Stimulated activated naive B cell treated with anti-CD40 and anti-IgM and Interleukin-4, amounts not matched to agents 10 μg/mL and 1 μg/mL and 100 μg/mL, for 72 hours (primary cell): ENCODE measurements at regions not wholly inside any gene's neighbourhood (a gene's known extent, or its start where the extent isn't known, plus 50 kb on each side); places are given as distances from the start of the nearest gene placed in this dataset.

Experiments
- ATAC-seq, 2 donors: fragments of 150-1000 bp; cut with Tn5 transposase; replicated peaks; 2 replicates each; pipeline ENCODE4 v1.10.0; 2021; ENCODE audit warnings: moderate library complexity in 1 of 2
- DNase-seq: peaks from one replicate; pipeline ENCODE4 v3.0.0; 2021
- H3K27ac Mint-ChIP-seq: one replicate; pipeline ENCODE4 v1.8.0; 2022; ENCODE audit warnings: mild to moderate bottlenecking, mixed read lengths
- H3K27me3 Mint-ChIP-seq, 2 donors: one replicate each; pipeline ENCODE4 v1.8.0; 2022; ENCODE audit warnings: mixed read lengths in 2 of 2
- H3K36me3 Mint-ChIP-seq, 2 donors: one replicate each; pipeline ENCODE4 v1.8.0; 2022; ENCODE audit warnings: mixed read lengths in 2 of 2, mild to moderate bottlenecking in 1 of 2
- H3K4me1 Mint-ChIP-seq, 2 donors: one replicate each; pipeline ENCODE4 v1.8.0; 2022; ENCODE audit warnings: mixed read lengths in 2 of 2, mild to moderate bottlenecking in 1 of 2
- H3K4me3 Mint-ChIP-seq, 2 donors: one replicate each; pipeline ENCODE4 v1.8.0; 2022; ENCODE audit warnings: mild to moderate bottlenecking in 2 of 2, mixed read lengths in 2 of 2, moderate library complexity in 1 of 2
- H3K9me3 Mint-ChIP-seq, 2 donors: one replicate each; pipeline ENCODE4 v1.8.0; 2022; ENCODE audit warnings: mixed read lengths in 2 of 2, mild to moderate bottlenecking in 1 of 2

GRCh38 chr5:105684799-105685198, 1985.9 kb downstream of the EFNA5 start:
- no peak overlapping the region for H3K4me3 Mint-ChIP-seq
- no peak for DNase-seq
- H3K27me3 Mint-ChIP-seq: no peaks in the 10 kb centered on the region
- no peaks in the 10 kb centered on the region for H3K4me1 Mint-ChIP-seq
- H3K27ac Mint-ChIP-seq: no peak overlapping the region
- H3K36me3 Mint-ChIP-seq: no peaks in the 10 kb centered on the region
- no peak for ATAC-seq
- H3K9me3 Mint-ChIP-seq: peaks cover 0 to 1% of the 10 kb centered on the region in 2 donors

GRCh38 chr5:105680858-105681475, 1989.8 kb downstream of the EFNA5 start:
- Mint-ChIP-seq H3K27ac (no peak overlapping the region), H3K4me3 (no peak overlapping the region), H3K36me3 (no peaks in the 10 kb centered on the region), H3K27me3 (no peaks in the 10 kb centered on the region), H3K9me3 (peaks cover 0 to 1% of the 10 kb centered on the region in 2 donors), H3K4me1 (no peaks in the 10 kb centered on the region)
- ATAC-seq: no peak
- DNase-seq: no peak

- Mint-ChIP-seq H3K4me3 (no peak overlapping the region), H3K4me1 (no peaks in the 10 kb centered on the region), H3K27me3 (no peaks in the 10 kb centered on the region), H3K36me3 (no peaks in the 10 kb centered on the region), H3K9me3 (no peaks in the 10 kb centered on the region), H3K27ac (no peak overlapping the region)
- DNase-seq: no peak
- no peak for ATAC-seq
These were observed 1993.4 kb downstream of the EFNA5 start for GRCh38 chr5:105677291-105677690.

GRCh38 chr5:105670596-105670995, 2000.1 kb downstream of the EFNA5 start:
- H3K4me3 Mint-ChIP-seq: no peak overlapping the region
- ATAC-seq: no peak
- no peaks in the 10 kb centered on the region for H3K27me3 Mint-ChIP-seq
- H3K27ac Mint-ChIP-seq: no peak overlapping the region
- peaks cover 9 to 10% of the 10 kb centered on the region in 2 donors for H3K9me3 Mint-ChIP-seq
- H3K4me1 Mint-ChIP-seq: no peaks in the 10 kb centered on the region
- no peaks in the 10 kb centered on the region for H3K36me3 Mint-ChIP-seq
- DNase-seq: no peak

- Mint-ChIP-seq H3K27ac (no peak overlapping the region), H3K9me3 (peaks cover 4 to 7% of the 10 kb centered on the region in 2 donors), H3K4me3 (no peak overlapping the region), H3K36me3 (no peaks in the 10 kb centered on the region), H3K4me1 (no peaks in the 10 kb centered on the region), H3K27me3 (no peaks in the 10 kb centered on the region)
- DNase-seq: no peak
- no peak for ATAC-seq
These were observed 2007.1 kb downstream of the EFNA5 start for GRCh38 chr5:105663671-105664070.

GRCh38 chr5:105659396-105659795, 2011.3 kb downstream of the EFNA5 start:
- ATAC-seq (no peak), DNase-seq (no peak)
- H3K36me3 Mint-ChIP-seq: no peaks in the 10 kb centered on the region
- no peaks in the 10 kb centered on the region for H3K27me3 Mint-ChIP-seq
- no peak overlapping the region for H3K4me3 Mint-ChIP-seq
- no peaks in the 10 kb centered on the region for H3K9me3 Mint-ChIP-seq
- no peak overlapping the region for H3K27ac Mint-ChIP-seq
- no peaks in the 10 kb centered on the region for H3K4me1 Mint-ChIP-seq

- H3K4me3 Mint-ChIP-seq: no peak overlapping the region
- no peaks in the 10 kb centered on the region for H3K27me3 Mint-ChIP-seq
- peaks cover 9 to 11% of the 10 kb centered on the region in 2 donors for H3K9me3 Mint-ChIP-seq
- H3K27ac Mint-ChIP-seq: no peak overlapping the region
- no peaks in the 10 kb centered on the region for H3K36me3 Mint-ChIP-seq
- no peaks in the 10 kb centered on the region for H3K4me1 Mint-ChIP-seq
- DNase-seq (no peak), ATAC-seq (no peak)
These were observed 2030.4 kb downstream of the EFNA5 start for GRCh38 chr5:105640328-105640727.

- H3K4me3 Mint-ChIP-seq: no peak overlapping the region
- H3K27me3 Mint-ChIP-seq: no peaks in the 10 kb centered on the region
- H3K9me3 Mint-ChIP-seq: peaks cover 9 to 11% of the 10 kb centered on the region in 2 donors
- no peak for DNase-seq
- no peaks in the 10 kb centered on the region for H3K4me1 Mint-ChIP-seq
- no peak for ATAC-seq
- no peaks in the 10 kb centered on the region for H3K36me3 Mint-ChIP-seq
- no peak overlapping the region for H3K27ac Mint-ChIP-seq
These were observed 2031.2 kb downstream of the EFNA5 start for GRCh38 chr5:105639511-105639910.

- ATAC-seq: no peak
- DNase-seq: no peak
These were observed 2031.7 kb downstream of the EFNA5 start for GRCh38 chr5:105639068-105639467.

GRCh38 chr5:105638437-105638836, 2032.3 kb downstream of the EFNA5 start:
- no peaks in the 10 kb centered on the region for H3K27me3 Mint-ChIP-seq
- DNase-seq (no peak), ATAC-seq (no peak)
- no peak overlapping the region for H3K4me3 Mint-ChIP-seq
- no peaks in the 10 kb centered on the region for H3K4me1 Mint-ChIP-seq
- peaks cover 4 to 5% of the 10 kb centered on the region in 2 donors for H3K9me3 Mint-ChIP-seq
- no peak overlapping the region for H3K27ac Mint-ChIP-seq
- H3K36me3 Mint-ChIP-seq: no peaks in the 10 kb centered on the region

More at GRCh38 chr5:105639068-105639467, 2031.7 kb downstream of the EFNA5 start:
- Mint-ChIP-seq H3K36me3 (no peaks in the 10 kb centered on the region), H3K4me3 (no peak overlapping the region), H3K9me3 (peaks cover 7 to 8% of the 10 kb centered on the region in 2 donors), H3K4me1 (no peaks in the 10 kb centered on the region), H3K27ac (no peak overlapping the region), H3K27me3 (no peaks in the 10 kb centered on the region)

GRCh38 chr5:105632043-105632442, 2038.7 kb downstream of the EFNA5 start:
- Mint-ChIP-seq H3K4me3 (no peak overlapping the region), H3K4me1 (no peaks in the 10 kb centered on the region), H3K27ac (no peak overlapping the region), H3K27me3 (no peaks in the 10 kb centered on the region), H3K9me3 (peaks cover 5 to 6% of the 10 kb centered on the region in 2 donors), H3K36me3 (no peaks in the 10 kb centered on the region)
- ATAC-seq (no peak), DNase-seq (no peak)

GRCh38 chr5:105630803-105631202, 2039.9 kb downstream of the EFNA5 start:
- H3K27me3 Mint-ChIP-seq: no peaks in the 10 kb centered on the region
- H3K4me1 Mint-ChIP-seq: no peaks in the 10 kb centered on the region
- DNase-seq: no peak
- H3K36me3 Mint-ChIP-seq: no peaks in the 10 kb centered on the region
- H3K4me3 Mint-ChIP-seq: no peak overlapping the region
- ATAC-seq: no peak
- H3K9me3 Mint-ChIP-seq: peaks cover 2 to 5% of the 10 kb centered on the region in 2 donors
- H3K27ac Mint-ChIP-seq: no peak overlapping the region

GRCh38 chr5:105619725-105620124, 2051.0 kb downstream of the EFNA5 start:
- Mint-ChIP-seq H3K36me3 (no peaks in the 10 kb centered on the region), H3K4me1 (no peaks in the 10 kb centered on the region), H3K27ac (no peak overlapping the region), H3K9me3 (peaks cover 0 to 1% of the 10 kb centered on the region in 2 donors), H3K27me3 (no peaks in the 10 kb centered on the region), H3K4me3 (no peak overlapping the region)
- DNase-seq (no peak), ATAC-seq (no peak)

- H3K27me3 Mint-ChIP-seq: no peaks in the 10 kb centered on the region
- H3K36me3 Mint-ChIP-seq: no peaks in the 10 kb centered on the region
- H3K9me3 Mint-ChIP-seq: peaks cover 0 to 1% of the 10 kb centered on the region in 2 donors
- no peak overlapping the region for H3K27ac Mint-ChIP-seq
- no peaks in the 10 kb centered on the region for H3K4me1 Mint-ChIP-seq
- DNase-seq: no peak
- no peak for ATAC-seq
- no peak overlapping the region for H3K4me3 Mint-ChIP-seq
These were observed 2053.1 kb downstream of the EFNA5 start for GRCh38 chr5:105617436-105618215.

- Mint-ChIP-seq H3K9me3 (no peaks in the 10 kb centered on the region), H3K27me3 (no peaks in the 10 kb centered on the region), H3K27ac (no peak overlapping the region), H3K4me1 (no peaks in the 10 kb centered on the region), H3K36me3 (no peaks in the 10 kb centered on the region), H3K4me3 (no peak overlapping the region)
- ATAC-seq (no peak), DNase-seq (no peak)
These were observed 2054.0 kb upstream of the NUDT12 start for GRCh38 chr5:105616599-105616998.
